Erythroblast (primary cell): ENCODE measurements at regions not wholly inside any gene's neighbourhood (a gene's known extent, or its start where the extent isn't known, plus 50 kb on each side); places are given as distances from the start of the nearest gene placed in this dataset.

Source experiments
- DNase-seq, 2 experiments: peaks; one replicate each; lab custom pipeline; 2025; lab: John Stamatoyannopoulos, UW
- GATA1 ChIP-seq: IDR thresholded peaks from 2 replicates; pipeline ENCODE4 v1.6.1; 2011; ENCODE audit warnings: low read depth, mild to moderate bottlenecking, control low read depth, low read length, moderate library complexity
- POLR2A ChIP-seq: IDR thresholded peaks from 2 replicates; pipeline ENCODE4 v1.6.1; 2011; ENCODE audit warnings: mild to moderate bottlenecking, low read length

DNA sequence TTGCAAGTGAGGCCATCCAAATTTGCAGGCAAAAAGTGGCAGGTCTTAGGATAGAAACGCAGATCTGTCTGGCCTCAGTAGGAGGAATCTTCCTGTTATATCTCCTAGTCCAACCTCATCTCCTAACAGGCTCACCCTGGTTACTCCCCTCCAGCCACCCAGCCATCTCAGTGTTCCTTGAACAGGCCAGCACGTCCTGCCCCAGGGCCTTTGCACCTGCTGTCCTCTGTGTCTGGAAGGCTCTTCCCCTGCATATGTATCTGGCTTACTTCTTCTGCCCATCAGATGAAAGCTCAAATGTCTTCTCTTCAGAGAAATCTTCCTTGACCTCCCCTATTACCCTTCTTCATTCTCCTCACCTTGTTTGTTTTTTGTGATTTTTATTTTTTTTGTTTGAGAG lies 107.3 kb upstream of the ALDH1B1 start:
- TF ChIP-seq GATA1, result no peak
- TF ChIP-seq POLR2A, result no peak
- DNase-seq, result no peak

DNA sequence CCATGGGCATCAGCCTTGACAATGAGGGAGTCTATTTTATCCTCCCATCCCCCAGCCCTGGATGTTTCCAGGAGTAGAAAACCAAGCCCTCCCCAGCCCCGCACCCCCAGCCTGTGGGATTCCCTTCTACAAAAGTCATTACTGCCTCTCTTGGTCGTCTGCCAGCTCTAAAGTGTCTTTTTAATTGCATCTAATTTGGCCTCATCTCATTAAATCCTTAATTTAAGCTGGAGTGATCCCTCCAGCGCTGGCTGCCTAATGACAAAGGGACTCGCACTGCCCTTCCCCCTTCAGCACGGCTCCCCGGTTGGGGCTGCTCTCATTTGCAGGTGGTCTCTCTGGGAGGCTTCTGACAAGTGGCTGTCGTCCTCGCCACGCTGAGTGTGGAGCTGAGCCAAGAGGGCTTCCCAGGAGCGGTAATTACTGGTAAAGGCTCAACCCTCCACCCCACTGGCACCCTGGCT lies 107.9 kb upstream of the ALDH1B1 start:
- TF ChIP-seq POLR2A (no peak), GATA1 (no peak)
- no peak for DNase-seq

DNA sequence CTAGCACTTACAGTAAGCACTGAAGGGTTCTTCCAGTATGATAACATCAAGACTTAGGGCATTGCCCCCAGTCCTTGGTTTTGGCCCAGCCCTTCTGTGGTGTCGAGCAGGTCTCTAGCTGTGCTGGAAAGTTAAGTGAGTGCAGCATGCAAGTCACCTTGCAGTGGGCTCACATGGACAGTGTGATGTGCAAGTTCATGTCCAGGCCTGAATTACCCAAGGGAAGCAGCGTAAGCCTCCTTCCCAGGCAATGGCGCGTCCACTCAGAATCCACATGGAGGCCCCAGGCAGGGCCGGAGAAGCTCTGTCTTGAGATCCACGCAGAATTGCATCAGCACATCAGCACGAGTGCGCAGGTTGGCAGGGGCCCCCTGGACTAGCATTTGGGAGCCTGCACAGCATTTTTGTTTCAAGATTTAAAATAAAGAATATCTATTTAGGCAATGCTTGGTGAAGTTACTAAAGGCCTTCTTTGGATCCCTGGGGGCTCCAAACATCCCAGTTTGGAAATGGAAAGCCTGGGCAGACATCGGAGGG lies 108.4 kb upstream of the ALDH1B1 start:
- TF ChIP-seq POLR2A, result no peak
- DNase-seq, result no peak

DNA sequence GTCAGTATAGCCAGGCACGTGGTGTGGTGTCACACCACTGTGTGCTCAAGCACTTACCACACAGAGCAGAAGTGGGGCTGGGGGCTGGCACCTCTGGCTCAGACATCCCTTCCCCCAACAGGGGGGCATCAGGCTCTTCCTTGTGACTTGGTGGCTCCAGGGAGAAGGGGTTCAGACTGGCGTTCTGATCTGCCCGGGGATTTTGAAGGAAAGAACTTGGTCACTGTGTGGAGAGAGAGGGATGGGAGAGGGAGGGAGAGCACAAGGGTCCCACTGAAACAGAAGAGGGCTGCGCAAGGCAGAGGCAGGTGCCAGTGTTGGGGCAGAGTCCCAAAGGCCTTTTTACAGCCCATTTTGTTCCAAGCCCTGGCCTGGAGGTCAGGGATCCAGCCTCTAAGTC lies 109.7 kb upstream of the ALDH1B1 start:
- TF ChIP-seq GATA1 (no peak), POLR2A (no peak)
- no peak for DNase-seq

DNA sequence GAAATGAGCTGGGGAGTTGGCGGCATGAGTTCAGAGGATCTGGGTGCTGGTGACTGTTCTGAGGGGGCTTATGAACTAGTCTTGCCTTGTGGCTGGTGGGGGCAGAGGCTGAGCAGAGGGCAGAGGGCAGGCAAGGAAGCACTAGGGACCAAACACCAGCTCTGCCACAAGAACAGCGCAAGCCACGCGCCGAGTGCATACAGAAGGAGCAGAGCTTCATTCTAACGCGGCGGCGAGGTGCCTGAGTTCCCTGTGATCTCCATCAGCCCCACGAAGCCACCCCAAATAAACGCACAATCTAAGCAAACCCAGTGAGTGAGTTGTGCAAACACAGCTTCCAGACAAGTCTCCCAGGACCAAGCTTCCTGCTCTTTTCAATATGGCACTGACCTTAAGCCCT lies 110.6 kb upstream of the ALDH1B1 start:
- no peak for TF ChIP-seq POLR2A
- no peak for TF ChIP-seq GATA1
- DNase-seq, result no peak

DNA sequence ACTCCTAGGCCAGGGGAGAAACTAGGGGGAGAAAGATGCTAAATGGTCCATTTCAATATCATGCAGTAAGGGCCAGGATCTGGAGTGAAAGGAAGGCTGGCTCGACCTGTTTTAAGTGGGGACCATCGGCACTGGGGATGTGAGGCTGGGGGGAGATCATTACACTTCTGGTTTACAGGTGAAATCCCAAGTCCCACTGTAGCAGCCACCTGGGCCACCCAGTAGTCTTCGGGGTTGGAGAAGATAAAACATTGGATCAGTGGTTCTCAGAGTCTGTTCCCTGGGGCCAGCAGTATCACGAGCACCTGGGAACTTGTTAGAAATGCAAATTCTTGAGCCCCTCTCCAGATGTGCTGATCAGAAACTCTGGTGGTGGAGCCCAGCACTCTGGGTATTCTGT lies 111.3 kb upstream of the ALDH1B1 start:
- TF ChIP-seq GATA1 (no peak), POLR2A (no peak)
- DNase-seq, result no peak

DNA sequence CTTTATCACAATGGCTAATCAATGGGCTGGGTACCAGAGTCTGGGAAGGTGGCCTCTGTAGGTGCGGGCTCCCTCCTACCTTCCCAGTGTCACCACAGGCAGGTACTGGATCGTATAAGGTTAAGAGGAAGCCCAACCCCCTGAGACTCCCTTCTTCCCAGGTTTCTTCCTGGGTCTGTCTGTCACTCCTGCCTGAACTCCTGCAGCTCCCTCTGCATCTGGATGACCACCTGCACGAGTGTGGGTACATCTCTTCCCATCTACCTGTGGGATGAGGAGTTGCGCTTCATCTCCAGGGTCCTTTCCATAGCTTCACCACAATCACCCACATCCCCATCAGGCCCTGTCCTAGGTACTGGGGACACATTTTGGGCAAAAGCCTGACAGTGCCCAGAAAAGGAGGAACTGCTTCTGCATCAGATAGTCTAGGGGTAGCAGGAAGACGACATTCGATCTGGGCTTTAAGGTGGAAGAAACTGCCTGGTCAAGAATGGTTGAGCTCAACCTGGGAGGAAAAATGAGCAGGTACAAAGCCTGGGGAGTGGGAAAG lies 112.2 kb upstream of the ALDH1B1 start:
- TF ChIP-seq GATA1 (no peak), POLR2A (no peak)
- DNase-seq, result no peak

DNA sequence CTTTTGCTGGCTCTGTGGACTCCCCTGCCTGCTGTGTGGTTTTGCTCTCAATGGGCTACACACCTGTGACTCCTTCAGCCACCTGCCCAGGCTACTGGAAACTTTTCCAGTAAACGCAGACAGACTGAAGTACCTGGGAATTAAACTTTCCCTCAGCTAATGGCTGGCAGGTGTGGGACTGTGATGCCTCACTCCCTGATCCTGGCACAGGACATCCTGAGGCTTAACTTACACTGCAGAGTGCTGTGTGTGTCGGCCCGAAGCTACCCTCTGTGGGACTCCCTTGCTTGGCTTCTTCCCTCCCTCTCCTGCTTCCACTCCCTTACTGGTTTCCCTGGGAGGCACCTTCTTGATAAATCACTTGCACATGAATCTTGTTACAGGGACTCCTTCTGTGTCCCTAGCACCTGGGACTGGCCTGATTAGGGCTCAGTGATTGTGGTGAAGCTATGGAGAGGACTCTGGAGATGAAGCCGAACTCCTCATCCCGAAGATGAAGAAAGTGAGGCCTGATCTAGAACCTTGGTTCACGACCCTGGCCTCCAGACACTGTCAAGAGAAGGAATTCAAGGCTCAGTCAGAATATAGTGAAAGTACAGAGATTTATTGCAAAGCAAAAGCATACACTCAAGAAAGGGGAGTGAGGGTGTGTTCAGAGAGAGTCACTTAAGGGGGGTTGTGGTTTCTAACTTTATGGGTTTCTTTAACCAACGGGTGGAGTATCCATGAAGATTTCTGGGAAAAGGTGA lies 113.4 kb upstream of the ALDH1B1 start:
- DNase-seq, result no peak
- TF ChIP-seq GATA1, result no peak
- no peak for TF ChIP-seq POLR2A

DNA sequence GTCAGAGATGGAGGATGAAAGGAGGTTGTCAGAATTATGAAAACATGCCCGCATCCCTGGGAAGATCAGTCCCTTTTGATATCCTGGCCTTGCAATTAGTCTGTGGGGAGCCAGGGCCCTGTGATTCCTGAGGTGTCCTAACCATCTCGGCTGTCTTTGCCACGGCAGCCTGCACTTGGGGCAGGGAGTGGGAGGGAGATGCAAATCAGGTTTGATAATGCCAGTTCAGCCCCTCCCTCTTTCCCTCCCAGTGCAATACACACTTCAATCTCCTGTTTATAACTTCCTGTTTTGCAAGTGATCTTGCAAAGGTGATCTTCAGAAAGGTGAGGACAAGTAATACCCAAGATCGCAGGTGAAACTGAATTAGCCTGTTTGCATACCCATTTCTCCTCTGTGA lies 114.0 kb upstream of the ALDH1B1 start:
- no peak for DNase-seq
- no peak for TF ChIP-seq GATA1
- no peak for TF ChIP-seq POLR2A

DNA sequence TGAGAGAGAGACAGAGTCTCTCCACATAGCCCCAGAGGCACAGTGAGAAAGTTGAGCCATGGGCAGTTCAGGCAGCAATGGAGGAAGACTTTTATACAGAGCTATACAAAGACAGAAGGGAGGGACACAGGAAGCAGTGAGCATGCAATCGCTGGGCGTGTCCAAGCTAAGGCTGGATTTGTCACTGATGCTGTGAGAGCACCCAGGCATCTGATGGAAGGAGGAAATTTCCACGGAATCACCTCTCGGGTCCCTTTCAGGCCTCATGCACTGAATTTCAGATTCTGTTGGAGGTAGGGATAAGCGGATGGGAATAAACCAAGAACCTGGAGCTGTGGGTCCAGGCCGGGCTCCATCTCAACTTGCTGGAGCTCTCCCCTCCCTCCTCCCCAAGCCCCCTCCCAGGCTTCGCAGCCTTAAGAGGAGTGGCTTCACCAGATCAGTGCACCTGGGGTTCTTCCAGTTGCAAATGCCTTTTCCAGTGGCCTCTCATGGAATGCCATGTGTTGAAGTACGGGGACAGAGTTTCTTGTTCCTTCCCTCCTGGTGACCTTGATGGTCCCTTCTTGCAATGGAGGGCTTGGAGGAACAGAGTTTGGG lies 114.8 kb upstream of the ALDH1B1 start:
- no peak for DNase-seq
- TF ChIP-seq GATA1, result no peak
- no peak for TF ChIP-seq POLR2A

DNA sequence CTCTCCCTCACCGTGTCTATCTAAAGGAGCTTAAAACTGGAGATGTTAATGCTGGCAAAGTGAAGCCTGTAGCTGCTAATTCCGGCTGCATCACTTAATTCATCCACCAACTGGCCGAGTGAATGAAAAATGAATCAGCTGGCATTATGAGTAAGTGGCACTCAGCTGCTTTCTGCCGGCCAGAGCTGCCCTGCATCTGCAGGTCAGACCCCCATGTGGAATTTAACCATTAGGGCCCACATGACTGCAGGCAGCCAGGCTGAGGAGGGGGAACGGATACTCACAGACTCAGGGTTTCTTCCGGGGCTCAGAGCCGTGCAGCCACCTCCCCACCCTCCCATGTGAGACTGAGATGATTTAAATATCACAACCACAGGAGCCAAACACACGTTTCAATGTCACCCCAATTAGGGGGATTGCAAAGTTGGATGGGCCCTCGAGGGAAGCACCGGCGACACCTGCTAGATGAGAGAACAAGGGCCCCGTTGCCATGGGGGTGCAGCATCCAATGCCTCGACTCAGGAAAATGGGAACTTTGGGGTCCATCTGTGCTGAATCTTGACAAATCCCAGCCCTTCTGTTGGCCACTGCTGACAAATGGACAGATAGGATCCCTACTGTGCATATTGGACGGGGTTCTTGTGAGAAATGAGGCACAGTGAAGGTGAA lies 115.6 kb upstream of the ALDH1B1 start:
- TF ChIP-seq POLR2A (no peak), GATA1 (no peak)
- no peak for DNase-seq

DNA sequence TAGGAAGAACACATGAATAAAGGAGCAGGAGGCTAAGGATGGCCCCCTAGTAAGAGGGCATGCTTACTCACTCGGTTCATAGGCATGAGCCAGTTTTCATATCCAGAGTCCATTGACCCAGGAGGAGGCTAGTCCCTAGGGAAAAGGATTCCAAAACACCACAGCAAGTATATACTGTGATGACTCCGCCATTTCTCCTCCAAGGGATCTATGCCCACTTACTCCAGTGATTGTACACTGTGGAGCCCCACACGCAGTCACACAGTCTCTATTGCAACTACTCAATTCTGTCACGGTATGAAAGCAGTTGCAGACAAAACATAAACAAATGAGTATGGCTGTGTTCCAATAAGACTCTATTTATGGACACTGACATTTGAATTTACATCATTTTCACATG lies 117.7 kb upstream of the ALDH1B1 start:
- DNase-seq, result no peak
- no peak for TF ChIP-seq POLR2A
- TF ChIP-seq GATA1, result no peak

DNA sequence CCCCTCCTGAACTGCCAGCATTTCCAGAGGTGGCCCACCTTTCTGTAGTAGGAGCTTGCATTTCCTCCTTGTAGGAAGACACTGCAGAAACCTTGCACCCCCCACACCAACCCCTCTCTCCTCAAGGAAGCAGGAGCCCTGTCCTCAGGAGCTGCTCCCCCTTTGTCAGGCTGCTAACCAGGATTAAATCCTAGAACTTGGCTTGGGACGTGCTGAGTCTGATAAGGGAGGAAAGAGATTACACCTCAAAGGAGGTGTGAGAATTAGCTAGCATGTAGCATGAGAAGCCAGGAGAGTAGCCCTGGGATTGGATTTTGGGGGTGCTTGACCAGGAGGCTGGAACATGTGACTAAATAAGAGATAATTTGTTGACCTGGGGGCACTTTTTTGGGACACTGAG lies 119.8 kb upstream of the ALDH1B1 start:
- TF ChIP-seq POLR2A (no peak), GATA1 (no peak)
- no peak for DNase-seq

DNA sequence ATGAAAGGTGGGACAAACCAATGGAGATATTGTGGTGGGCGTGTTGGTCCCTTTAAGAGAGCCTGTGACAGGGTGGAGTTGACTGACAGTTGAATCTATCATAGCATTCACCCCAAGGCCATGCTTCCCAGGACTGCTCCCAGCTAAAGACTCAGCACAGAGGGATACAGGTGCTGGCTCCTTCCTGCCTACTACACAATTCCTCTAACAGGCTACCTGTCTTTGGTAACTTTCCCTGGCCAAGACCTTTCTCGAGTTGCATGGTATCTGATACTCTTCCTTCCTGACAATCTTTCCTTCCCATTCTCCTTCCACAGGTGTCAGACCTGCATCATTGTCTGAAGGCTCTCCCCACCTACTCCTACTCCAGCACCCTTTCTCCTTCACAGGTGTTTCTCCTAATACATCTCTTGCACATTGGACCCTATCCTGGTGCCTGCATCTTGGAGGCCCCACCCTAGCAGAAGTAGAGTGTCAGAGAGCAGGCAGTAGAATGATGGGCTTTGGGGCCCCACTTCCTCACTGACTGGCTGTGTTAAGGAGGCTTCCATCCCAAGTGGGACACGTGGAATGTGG lies 120.7 kb upstream of the ALDH1B1 start:
- DNase-seq, result no peak
- no peak for TF ChIP-seq GATA1
- TF ChIP-seq POLR2A, result no peak
